HCT116 (cell line): ENCODE measurements at regions not wholly inside any gene's neighbourhood (a gene's known extent, or its start where the extent isn't known, plus 50 kb on each side); places are given as distances from the start of the nearest gene placed in this dataset.

Experiments
- ATAC-seq: fragments of 200-7000 bp; cut with Tn5 transposase; 2 replicates; pipeline ENCODE4 v1.9.1; 2020; ENCODE audit warnings: mild to moderate bottlenecking, moderate library complexity
- BruUV-seq: library from RNA; stranded (reverse); fragments of 400-500 nt; replicated peaks from 2 replicates; lab custom pipeline; 2021; lab: Mats Ljungman, UMichigan
- CTCF ChIA-PET: fragments of 300-600 bp; sonication (Branson Sonifier 250); formaldehyde crosslinking; loops from one replicate; lab custom pipeline; 2021; ENCODE audit warnings: antibody characterized with exemption; lab: Charles Lee
- POLR2A ChIA-PET: fragments of 300-600, 350-600 bp; sonication (Branson Sonifier 250); formaldehyde crosslinking; loops from one replicate; lab custom pipeline; 2021; ENCODE audit warnings: antibody characterized with exemption; lab: Charles Lee
- RAD21 ChIA-PET, 2 experiments: fragments of 300-600 bp; sonication (Branson Sonifier 250); formaldehyde crosslinking; loops; one replicate each; lab custom pipeline; 2023; ENCODE audit warnings: low total read pairs in 2 of 2; ENCODE audit not compliant: uncharacterized antibody in 2 of 2, unreplicated experiment in 2 of 2, low non-redundant PET in 1 of 2; lab: Charles Lee
- DNase-seq: peaks from one replicate; pipeline ENCODE4 v3.0.0-alpha.2; 2010; ENCODE audit warnings: low read depth, low spot score
- H2AFZ ChIP-seq: fragments of 200-600 bp; shearing (Covaris generic), sonication (generic); 2 replicates; pipeline ENCODE4 v1.6.1; 2017; ENCODE audit warnings: low read depth, mixed run types, mixed read lengths, antibody characterized with exemption, low read length; ENCODE audit not compliant: poor library complexity, severe bottlenecking
- H3K27ac ChIP-seq: 2 replicates; pipeline ENCODE4 v1.5.1; 2012; ENCODE audit warnings: low read depth, low read length
- H3K27me3 ChIP-seq: fragments of 200-600 bp; sonication (generic); 2 replicates; pipeline ENCODE4 v1.6.1; 2016; ENCODE audit warnings: mixed run types, low read length, mixed read lengths; ENCODE audit not compliant: insufficient read depth
- H3K36me3 ChIP-seq, 2 experiments: fragments of 200-500 bp in 1 of 2; fragments of 200-600 bp in 1 of 2; sonication (Bioruptor generic) in 1 of 2; sonication (generic) in 1 of 2; 2 replicates each; pipeline versions ENCODE4 v1.5.1 to v1.6.1; 2014 to 2016; ENCODE audit warnings: low read length in 2 of 2, inconsistent platforms in 1 of 2, mixed read lengths in 1 of 2, mixed run types in 1 of 2; ENCODE audit not compliant: insufficient read depth in 2 of 2, control insufficient read depth in 1 of 2
- H3K4me1 ChIP-seq, 2 experiments: fragments of 200-600 bp in 1 of 2; sonication (generic) in 1 of 2; 2 replicates each; pipeline versions ENCODE4 v1.5.1 to v1.6.1; 2012 to 2017; ENCODE audit warnings: low read length in 2 of 2, inconsistent platforms in 1 of 2, mild to moderate bottlenecking in 1 of 2, mixed read lengths in 1 of 2, mixed run types in 1 of 2, moderate library complexity in 1 of 2; ENCODE audit not compliant: insufficient read depth in 2 of 2, control insufficient read depth in 1 of 2
- H3K4me2 ChIP-seq: fragments of 200-600 bp; sonication (generic); 2 replicates; pipeline ENCODE4 v1.6.1; 2017; ENCODE audit warnings: mixed run types, low read length, mixed read lengths
- H3K4me3 ChIP-seq, 2 experiments: fragments of 200-600 bp in 1 of 2; sonication (generic) in 1 of 2; replicated peaks in 1 of 2; 2 replicates each; pipeline ENCODE4 v1.5.1; 2011 to 2016; ENCODE audit warnings: low read length in 2 of 2, control low read depth in 1 of 2, low read depth in 1 of 2, mild to moderate bottlenecking in 1 of 2, mixed read lengths in 1 of 2, mixed run types in 1 of 2
- H3K79me2 ChIP-seq: fragments of 200-600 bp; sonication (generic); 2 replicates; pipeline ENCODE4 v1.6.1; 2017; ENCODE audit warnings: mild to moderate bottlenecking, mixed run types, low read length, moderate library complexity, mixed read lengths; ENCODE audit not compliant: insufficient read depth
- H3K9ac ChIP-seq: fragments of 200-600 bp; sonication (generic); 2 replicates; pipeline ENCODE4 v1.6.1; 2016; ENCODE audit warnings: low read length, mixed read lengths
- H3K9me2 ChIP-seq: fragments of 200-600 bp; sonication (generic), shearing (Covaris generic); 2 replicates; pipeline ENCODE4 v1.6.1; 2017; ENCODE audit warnings: mixed run types, mild to moderate bottlenecking, moderate library complexity; ENCODE audit not compliant: insufficient read depth
- H3K9me3 ChIP-seq, 2 experiments: fragments of 200-500 bp in 1 of 2; fragments of 200-600 bp in 1 of 2; sonication (Bioruptor generic) in 1 of 2; sonication (generic) in 1 of 2; 2 replicates each; pipeline ENCODE4 v1.6.1; 2014 to 2017; ENCODE audit warnings: low read length in 2 of 2, mixed read lengths in 2 of 2, inconsistent platforms in 1 of 2, low read depth in 1 of 2, mild to moderate bottlenecking in 1 of 2, mixed run types in 1 of 2, moderate library complexity in 1 of 2; ENCODE audit not compliant: control insufficient read depth in 1 of 2, insufficient read depth in 1 of 2
- H4K20me1 ChIP-seq: fragments of 200-600 bp; sonication (generic), shearing (Covaris generic); 2 replicates; pipeline ENCODE4 v1.6.1; 2017; ENCODE audit warnings: mixed run types, mild to moderate bottlenecking, moderate library complexity; ENCODE audit not compliant: insufficient read depth
- ATF3 ChIP-seq: IDR thresholded peaks from 2 replicates; pipeline ENCODE4 v1.6.1; 2012
- CEBPB ChIP-seq: IDR thresholded peaks from 2 replicates; pipeline ENCODE4 v1.6.1; 2012; ENCODE audit warnings: low read depth
- CTCF ChIP-seq, 3 experiments: fragments of 200-600 bp in 1 of 3; sonication (generic) in 1 of 3; IDR thresholded peaks in 2 of 3; conservative IDR thresholded peaks in 1 of 3; 2 replicates each; pipeline ENCODE4 v1.5.1; 2012 to 2017; ENCODE audit warnings: low read depth in 2 of 3, low read length in 2 of 3, antibody characterized with exemption in 1 of 3, borderline replicate concordance in 1 of 3, control low read depth in 1 of 3, mild to moderate bottlenecking in 1 of 3, mixed read lengths in 1 of 3, mixed run types in 1 of 3, moderate library complexity in 1 of 3; ENCODE audit not compliant: insufficient read depth in 1 of 3
- EGR1 ChIP-seq: IDR thresholded peaks from 2 replicates; pipeline ENCODE4 v1.6.1; 2012; ENCODE audit warnings: low read depth
- EZH2 ChIP-seq: fragments of 200-600 bp; sonication (generic); IDR thresholded peaks from 2 replicates; pipeline ENCODE4 v1.6.1; 2017; ENCODE audit warnings: antibody characterized with exemption, mixed run types
- EZH2phosphoT487 ChIP-seq: fragments of 200-600 bp; IDR thresholded peaks from 2 replicates; pipeline ENCODE4 v1.6.1; 2018; ENCODE audit warnings: antibody characterized with exemption, borderline replicate concordance
- JUND ChIP-seq: IDR thresholded peaks from 2 replicates; pipeline ENCODE4 v1.6.1; 2012
- POLR2A ChIP-seq: IDR thresholded peaks from 2 replicates; pipeline ENCODE4 v1.7.0; 2011; ENCODE audit warnings: borderline replicate concordance; ENCODE audit not compliant: insufficient read depth, insufficient read length; ENCODE audit errors: extremely low read depth
- POLR2AphosphoS5 ChIP-seq: IDR thresholded peaks from 2 replicates; pipeline ENCODE4 v1.6.1; 2011; ENCODE audit warnings: mild to moderate bottlenecking, low read depth, low read length, moderate library complexity
- SIN3A ChIP-seq: IDR thresholded peaks from 2 replicates; pipeline ENCODE4 v1.6.1; 2012; ENCODE audit warnings: low read depth
- SP1 ChIP-seq: IDR thresholded peaks from 2 replicates; pipeline ENCODE4 v1.6.1; 2012; ENCODE audit warnings: low read depth
- SRF ChIP-seq: IDR thresholded peaks from 2 replicates; pipeline ENCODE4 v1.6.1; 2012; ENCODE audit warnings: low read depth
- ZFX ChIP-seq: fragments of 450-650 bp; IDR thresholded peaks from 2 replicates; pipeline ENCODE4 v1.6.1; 2017
- intact Hi-C: fragments of 100-400 bp; cut with micrococcal nuclease; formaldehyde crosslinking; loops from 2 replicates; pipeline ENCODE4 v1.10.0; 2022

GRCh38 chr7:108813251-108814014 is 243.8 kb downstream of the DNAJB9 start:
- H2AFZ ChIP-seq: no peak overlapping the region
- ATAC-seq (peak; percentile 66), DNase-seq (no peak)
- ChIA-PET POLR2A (no interaction called here), CTCF (no interaction called here), RAD21 (no interaction called here)
- TF ChIP-seq POLR2AphosphoS5 (no peak), CTCF (IDR thresholded peaks at IDR 0.05 in 2 of 3, conservative IDR thresholded peaks at IDR 0.05 in 1 of 3; ENCODE audit: borderline replicate concordance in 1 of 3, insufficient read depth in 1 of 3, low read depth in 2 of 3, low read length in 2 of 3) (peak in 2 of 3 experiments; percentile 16 to 32; a peak in 2 of 6 replicates)
- H3K4me2 ChIP-seq: no peak overlapping the region
- intact Hi-C loops: no loop called here
- no peaks in the 10 kb centered on the region for H3K9me2 ChIP-seq
- no peaks in the 10 kb centered on the region for H3K9me3 ChIP-seq
- no TSS peak for BruUV-seq
- no peak overlapping the region for H3K27ac ChIP-seq
- no peaks in the 10 kb centered on the region for H4K20me1 ChIP-seq
- H3K79me2 ChIP-seq: no peaks in the 10 kb centered on the region
- H3K4me3 ChIP-seq: no peak overlapping the region
- H3K4me1 ChIP-seq: no peaks in the 10 kb centered on the region
- H3K36me3 ChIP-seq: no peaks in the 10 kb centered on the region
- H3K9ac ChIP-seq: no peak overlapping the region
- no peaks in the 10 kb centered on the region for H3K27me3 ChIP-seq

GRCh38 chr7:108815815-108816214 is 246.1 kb downstream of the DNAJB9 start:
- Histone ChIP-seq H3K9me3 (no peaks in the 10 kb centered on the region), H3K4me1 (no peaks in the 10 kb centered on the region), H3K36me3 (no peaks in the 10 kb centered on the region), H3K9me2 (no peaks in the 10 kb centered on the region), H3K27me3 (no peaks in the 10 kb centered on the region), H4K20me1 (no peaks in the 10 kb centered on the region), H3K79me2 (no peaks in the 10 kb centered on the region), H3K4me3 (no peak overlapping the region), H3K9ac (no peak overlapping the region), H3K27ac (no peak overlapping the region), H3K4me2 (no peak overlapping the region), H2AFZ (no peak overlapping the region)
- RAD21 ChIA-PET: no interaction called here
- no peak for ATAC-seq
- intact Hi-C loops: no loop called here
- BruUV-seq: no TSS peak
- CTCF ChIA-PET: interaction anchor here (1.0 kb wide), 1 partner anchor 155 kb away, joined by 3 read pairs; no protein-coding TSS in a partner anchor
- DNase-seq: no peak
- POLR2A ChIA-PET: no interaction called here
- no peak for TF ChIP-seq EZH2phosphoT487
- no peak for TF ChIP-seq SIN3A
- no peak for TF ChIP-seq EZH2
- TF ChIP-seq CEBPB: no peak
- TF ChIP-seq SRF: no peak
- no peak for TF ChIP-seq JUND
- TF ChIP-seq ZFX: no peak
- TF ChIP-seq SP1: no peak
- TF ChIP-seq CTCF (IDR thresholded peaks at IDR 0.05 in 2 of 3, conservative IDR thresholded peaks at IDR 0.05 in 1 of 3; ENCODE audit: borderline replicate concordance in 1 of 3, insufficient read depth in 1 of 3, low read depth in 2 of 3, low read length in 2 of 3): no peak
- no peak for TF ChIP-seq EGR1
- TF ChIP-seq POLR2A: no peak
- TF ChIP-seq ATF3: no peak
